Neural progenitor cell (in vitro differentiated cells): ENCODE measurements at regions not wholly inside any gene's neighbourhood (a gene's known extent, or its start where the extent isn't known, plus 50 kb on each side); places are given as distances from the start of the nearest gene placed in this dataset.

Source experiments
- CTCF ChIP-seq: fragments of 200-600 bp; sonication (generic); IDR thresholded peaks from 2 replicates; pipeline ENCODE4 v1.5.1; 2017; ENCODE audit warnings: antibody characterized with exemption, mild to moderate bottlenecking
- EZH2 ChIP-seq: fragments of 200-600 bp; sonication (generic); IDR thresholded peaks from 2 replicates; pipeline ENCODE4 v1.6.1; 2017; ENCODE audit warnings: antibody characterized with exemption, mild to moderate bottlenecking, moderate library complexity

GRCh38 chr2:37570773-37571586, 100.5 kb downstream of the CDC42EP3 start:
- no peak for TF ChIP-seq EZH2
- TF ChIP-seq CTCF: no peak
